ENCODE measurements at regions not wholly inside any gene's neighbourhood (a gene's known extent, or its start where the extent isn't known, plus 50 kb on each side); places are given as distances from the start of the nearest gene placed in this dataset.

- DNase-seq (ENCODE audit: low spot score): no peak
Measured at GRCh38 chr9:88034964-88035363, 60.6 kb upstream of the CDK20 start.

GRCh38 chr9:88033359-88033702, 59.0 kb upstream of the CDK20 start:
- no peak for DNase-seq (ENCODE audit: low spot score)

DNA sequence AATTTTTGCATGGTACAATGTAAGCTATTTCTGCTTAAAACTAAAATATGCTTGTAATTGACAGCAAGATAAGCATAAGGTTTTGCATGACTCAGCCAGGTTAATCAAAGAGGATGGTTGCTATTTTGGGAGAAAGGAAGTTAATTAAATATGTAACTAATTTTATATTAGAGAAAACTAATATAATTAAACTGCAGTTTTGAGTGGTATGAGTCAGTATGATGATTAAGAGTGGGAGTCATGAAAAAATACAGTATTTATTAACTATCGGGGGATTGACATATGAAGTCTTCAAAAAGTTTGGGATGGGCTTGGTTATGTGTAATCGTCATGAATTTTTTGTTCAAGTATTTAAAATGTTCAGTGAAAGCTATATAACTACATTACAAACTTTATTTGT, 54.0 kb upstream of the CDK20 start:
- no peak for DNase-seq (ENCODE audit: low spot score)

- no peak for DNase-seq (ENCODE audit: low spot score)
Measured at GRCh38 chr9:88026118-88026479, 51.8 kb upstream of the CDK20 start.

DNA sequence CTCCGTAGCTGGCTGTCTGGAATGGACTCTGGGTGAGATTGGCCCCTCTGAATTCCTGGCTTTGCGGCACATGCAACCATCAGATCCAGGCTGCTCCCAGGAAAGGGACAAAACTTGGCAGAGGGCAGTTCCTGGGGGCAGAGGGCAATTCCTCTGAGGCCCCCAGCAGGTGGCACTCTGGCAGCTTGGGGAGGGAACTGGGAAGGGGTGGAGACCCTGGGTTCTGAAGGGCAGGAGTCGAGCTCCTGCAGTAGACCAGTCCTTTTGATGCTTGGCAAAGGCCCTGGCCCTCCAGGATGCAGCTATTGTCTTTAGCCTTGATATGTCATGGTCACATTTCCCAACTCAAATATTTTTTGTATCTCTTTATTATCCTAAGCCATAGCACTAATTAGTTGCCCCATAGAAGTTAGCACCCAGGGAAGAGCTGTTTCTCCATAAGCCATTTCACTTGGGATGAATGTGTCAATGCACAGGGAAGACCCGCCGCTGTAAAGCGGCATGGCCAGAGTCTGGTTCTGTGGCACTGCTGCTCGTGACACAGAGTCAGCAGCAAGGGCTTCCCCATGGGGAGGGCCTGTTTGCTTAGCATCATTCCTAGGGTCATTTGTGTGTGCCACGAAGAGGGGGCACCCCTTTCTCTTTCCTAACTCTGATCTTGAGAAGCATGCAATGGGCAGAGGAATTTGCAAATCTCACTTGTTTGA, 51.2 kb upstream of the CDK20 start:
- DNase-seq (ENCODE audit: low spot score): no peak

DNA sequence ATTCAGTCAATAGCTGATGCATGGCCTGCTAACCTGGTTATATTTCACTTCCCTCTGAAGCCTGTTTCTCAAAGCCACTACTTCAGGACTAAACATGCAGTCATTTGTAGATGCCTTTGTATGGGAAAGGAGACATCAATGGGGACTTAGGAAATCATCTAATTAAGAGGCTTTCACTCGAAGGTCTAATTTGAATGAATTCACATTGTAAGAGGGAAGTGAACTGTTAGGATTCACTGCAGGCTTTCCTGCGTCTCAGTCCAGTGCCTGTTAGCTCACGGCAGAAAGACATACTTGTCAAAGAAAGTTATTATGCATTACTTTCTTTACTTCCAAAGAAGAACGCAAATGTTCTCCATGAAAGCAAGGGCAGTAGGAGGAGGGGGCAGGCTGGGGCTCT, 50.6 kb upstream of the CDK20 start:
- DNase-seq (ENCODE audit: low spot score): no peak

Measured in ecto neural progenitor cell (in vitro differentiated cells).